ENCODE measurements at regions not wholly inside any gene's neighbourhood (a gene's known extent, or its start where the extent isn't known, plus 50 kb on each side); places are given as distances from the start of the nearest gene placed in this dataset.

DNA sequence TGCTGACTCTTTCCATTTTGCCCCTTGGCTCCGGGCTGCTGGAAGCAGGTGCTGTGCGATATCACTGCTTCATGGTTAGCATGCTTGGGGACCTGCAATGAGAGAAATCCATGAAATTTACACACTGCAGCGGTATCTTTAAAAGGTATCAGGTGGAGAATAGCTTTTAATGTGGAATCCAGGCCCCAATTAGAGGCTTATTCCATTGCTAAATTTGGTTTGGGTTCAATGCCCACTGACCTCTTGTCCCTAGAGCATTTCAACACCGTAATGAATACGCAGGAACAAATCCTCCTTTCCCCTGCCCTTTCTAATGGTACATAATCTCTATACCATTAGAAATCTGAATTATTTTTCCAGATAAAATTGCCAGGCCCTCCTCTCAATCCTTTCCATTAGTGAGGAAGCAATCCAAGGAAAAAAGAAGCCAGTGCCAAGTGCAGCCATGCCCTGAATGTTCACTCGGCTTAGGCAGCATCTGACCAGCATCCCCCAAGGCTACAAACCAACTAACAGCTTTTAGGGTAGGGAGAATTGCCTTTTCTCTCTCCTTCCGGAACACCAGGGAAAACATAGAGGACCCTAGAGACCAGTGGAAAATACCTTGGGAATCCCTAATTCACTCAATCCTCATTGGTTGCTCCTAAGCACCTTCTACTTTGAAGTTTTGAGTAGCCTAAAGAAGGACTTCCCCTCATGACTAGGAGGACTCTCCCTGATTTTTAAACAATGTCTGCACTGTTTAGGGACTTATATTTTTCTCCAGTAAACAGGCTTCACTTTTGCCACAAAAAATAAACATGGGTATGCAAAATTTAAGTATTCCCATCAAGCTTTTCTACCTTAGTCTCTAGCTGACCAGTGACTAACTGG, 143.1 kb downstream of the QRSL1 start:
- DNase-seq = no peak
- H3K27me3 Mint-ChIP-seq (ENCODE audit: low read depth) = peaks cover 7% of the 10 kb centered on the region
- no peak overlapping the region for H3K27ac Mint-ChIP-seq
- H3K36me3 Mint-ChIP-seq (ENCODE audit: low read depth) = no peaks in the 10 kb centered on the region
- ChIA-PET POLR2A (no interaction called here), CTCF (no interaction called here)
- H3K4me1 Mint-ChIP-seq (ENCODE audit: low read depth) = no peaks in the 10 kb centered on the region
- ATAC-seq = no peak
- no peak overlapping the region for H3K4me3 Mint-ChIP-seq
- peaks cover 11% of the 10 kb centered on the region for H3K9me3 Mint-ChIP-seq (ENCODE audit: insufficient read depth)

DNA sequence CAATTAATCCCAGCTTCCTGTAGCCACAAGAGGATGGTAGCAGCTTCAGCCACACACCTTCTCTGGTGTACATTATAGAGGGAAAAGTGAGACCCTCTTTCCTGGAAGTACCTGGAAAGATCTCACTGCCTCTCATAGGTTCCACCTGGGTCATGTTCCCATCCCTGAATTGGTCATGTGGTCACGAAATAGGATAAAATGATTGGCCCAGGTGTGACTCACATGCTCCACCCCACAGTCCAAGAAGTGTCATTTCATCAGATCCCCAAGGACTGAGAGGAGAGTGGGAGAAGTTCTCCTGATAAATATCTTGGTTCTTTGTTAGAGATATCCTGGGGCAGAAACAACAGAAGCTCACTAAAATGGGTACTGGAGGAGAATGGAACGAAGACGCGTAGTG, 142.4 kb downstream of the QRSL1 start:
- DNase-seq (no peak), ATAC-seq (no peak)
- peaks cover 11% of the 10 kb centered on the region for H3K9me3 Mint-ChIP-seq (ENCODE audit: insufficient read depth)
- CTCF ChIA-PET = no interaction called here
- no peak overlapping the region for H3K4me3 Mint-ChIP-seq
- no peaks in the 10 kb centered on the region for H3K36me3 Mint-ChIP-seq (ENCODE audit: low read depth)
- H3K4me1 Mint-ChIP-seq (ENCODE audit: low read depth) = no peaks in the 10 kb centered on the region
- H3K27ac Mint-ChIP-seq = no peak overlapping the region
- H3K27me3 Mint-ChIP-seq (ENCODE audit: low read depth) = peaks cover 7% of the 10 kb centered on the region
- POLR2A ChIA-PET = no interaction called here

- Mint-ChIP-seq H3K4me1 (ENCODE audit: low read depth) (no peaks in the 10 kb centered on the region), H3K36me3 (ENCODE audit: low read depth) (no peaks in the 10 kb centered on the region), H3K27ac (no peak overlapping the region), H3K9me3 (ENCODE audit: insufficient read depth) (peaks cover 11% of the 10 kb centered on the region), H3K4me3 (no peak overlapping the region), H3K27me3 (ENCODE audit: low read depth) (peaks cover 7% of the 10 kb centered on the region)
- DNase-seq = no peak
- no peak for ATAC-seq
- ChIA-PET POLR2A (no interaction called here), CTCF (no interaction called here)
These were observed 141.3 kb downstream of the QRSL1 start for GRCh38 chr6:106770663-106771062.

GRCh38 chr6:106770081-106770480, 140.7 kb downstream of the QRSL1 start:
- H3K9me3 Mint-ChIP-seq (ENCODE audit: insufficient read depth) = peaks cover 11% of the 10 kb centered on the region
- POLR2A ChIA-PET = no interaction called here
- CTCF ChIA-PET = no interaction called here
- H3K4me1 Mint-ChIP-seq (ENCODE audit: low read depth) = no peaks in the 10 kb centered on the region
- H3K4me3 Mint-ChIP-seq = no peak overlapping the region
- DNase-seq (no peak), ATAC-seq (no peak)
- no peaks in the 10 kb centered on the region for H3K36me3 Mint-ChIP-seq (ENCODE audit: low read depth)
- H3K27ac Mint-ChIP-seq = no peak overlapping the region
- H3K27me3 Mint-ChIP-seq (ENCODE audit: low read depth) = peaks cover 5% of the 10 kb centered on the region

DNA sequence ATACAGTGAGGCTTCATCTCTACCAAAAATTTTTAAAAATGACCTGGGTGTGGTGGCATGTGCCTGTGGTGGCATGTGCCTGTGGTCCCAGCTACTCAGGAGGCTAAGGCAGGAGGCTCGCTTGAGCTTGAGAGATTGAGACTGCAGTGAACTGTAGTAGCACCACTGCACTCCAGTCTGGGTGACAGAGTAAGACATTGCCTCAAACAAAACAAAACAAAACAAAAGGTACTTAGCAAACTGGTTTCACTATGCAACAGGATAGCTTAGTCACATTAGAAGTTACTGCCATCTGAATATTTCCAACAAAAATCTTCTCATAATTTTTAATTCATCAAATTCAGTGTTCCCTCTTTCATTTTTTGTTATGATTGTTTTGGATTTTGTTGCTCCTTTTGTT, 137.9 kb downstream of the QRSL1 start:
- no peak overlapping the region for H3K4me3 Mint-ChIP-seq
- no peaks in the 10 kb centered on the region for H3K27me3 Mint-ChIP-seq (ENCODE audit: low read depth)
- H3K27ac Mint-ChIP-seq = no peak overlapping the region
- peaks cover 11% of the 10 kb centered on the region for H3K9me3 Mint-ChIP-seq (ENCODE audit: insufficient read depth)
- no peaks in the 10 kb centered on the region for H3K4me1 Mint-ChIP-seq (ENCODE audit: low read depth)
- H3K36me3 Mint-ChIP-seq (ENCODE audit: low read depth) = no peaks in the 10 kb centered on the region
- CTCF ChIA-PET = no interaction called here
- DNase-seq = no peak
- no peak for ATAC-seq
- POLR2A ChIA-PET = no interaction called here

GRCh38 chr6:106766201-106766600, 136.8 kb downstream of the QRSL1 start:
- peaks cover 11% of the 10 kb centered on the region for H3K9me3 Mint-ChIP-seq (ENCODE audit: insufficient read depth)
- no peak for ATAC-seq
- CTCF ChIA-PET = no interaction called here
- H3K27ac Mint-ChIP-seq = no peak overlapping the region
- POLR2A ChIA-PET = no interaction called here
- H3K4me1 Mint-ChIP-seq (ENCODE audit: low read depth) = no peaks in the 10 kb centered on the region
- no peaks in the 10 kb centered on the region for H3K27me3 Mint-ChIP-seq (ENCODE audit: low read depth)
- no peak overlapping the region for H3K4me3 Mint-ChIP-seq
- no peak for DNase-seq
- no peaks in the 10 kb centered on the region for H3K36me3 Mint-ChIP-seq (ENCODE audit: low read depth)

GRCh38 chr6:106765496-106765895, 136.1 kb downstream of the QRSL1 start:
- DNase-seq = no peak
- Mint-ChIP-seq H3K4me1 (ENCODE audit: low read depth) (no peaks in the 10 kb centered on the region), H3K36me3 (ENCODE audit: low read depth) (no peaks in the 10 kb centered on the region), H3K27me3 (ENCODE audit: low read depth) (no peaks in the 10 kb centered on the region), H3K9me3 (ENCODE audit: insufficient read depth) (peaks cover 6% of the 10 kb centered on the region), H3K4me3 (no peak overlapping the region), H3K27ac (no peak overlapping the region)
- ChIA-PET CTCF (no interaction called here), POLR2A (no interaction called here)
- ATAC-seq = no peak

DNA sequence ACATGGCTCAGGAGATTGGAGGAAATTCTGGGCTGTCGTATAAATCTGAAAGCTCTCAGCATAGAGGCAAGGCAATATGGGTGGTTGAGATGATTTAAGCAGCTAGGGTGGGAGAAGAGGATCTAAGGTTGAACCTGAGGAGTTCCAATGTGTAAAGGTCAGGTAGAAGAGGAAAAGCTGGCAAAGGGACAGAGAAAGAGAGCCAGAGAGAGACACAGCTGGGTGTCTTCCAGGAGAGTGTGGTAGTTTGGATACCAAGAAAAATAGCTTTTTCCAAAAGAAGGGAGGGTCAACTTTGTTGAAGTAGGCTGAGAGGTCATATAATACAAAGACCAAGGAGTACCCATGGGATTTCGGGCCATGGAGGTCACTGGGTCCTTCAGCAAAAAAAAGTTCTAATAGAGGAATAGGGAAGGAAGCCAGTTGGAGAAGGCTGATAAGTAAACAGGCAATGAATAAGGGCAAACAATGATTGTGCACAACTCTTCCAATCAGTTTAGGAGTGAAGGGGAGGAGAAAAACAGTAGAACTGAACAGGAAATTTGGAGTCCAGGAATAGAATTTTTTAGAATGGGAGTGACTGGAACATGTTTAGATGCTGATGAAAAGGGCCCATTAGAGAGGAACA, 135.1 kb downstream of the QRSL1 start:
- POLR2A ChIA-PET = no interaction called here
- DNase-seq = no peak

DNA sequence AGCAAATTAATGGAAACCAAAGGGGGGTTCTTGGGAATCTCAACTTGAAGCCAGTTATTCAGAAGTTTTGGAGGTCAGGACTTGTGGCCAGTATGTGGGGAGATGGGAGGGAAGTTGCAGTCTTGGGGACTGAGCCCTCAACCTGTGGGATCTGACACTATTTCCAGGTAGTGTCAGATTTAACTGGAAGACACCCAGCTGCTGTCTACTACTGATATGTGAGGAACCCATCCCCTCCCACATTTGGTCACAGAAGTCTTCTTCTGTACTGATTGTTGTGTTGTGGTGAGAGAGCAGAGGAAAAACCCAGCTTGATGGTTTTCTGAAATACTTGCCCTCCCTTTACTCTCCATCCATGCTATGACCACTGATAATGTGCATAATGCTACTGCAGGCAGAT, 134.0 kb downstream of the QRSL1 start:
- no peak overlapping the region for H3K27ac Mint-ChIP-seq
- H3K4me3 Mint-ChIP-seq = no peak overlapping the region
- ATAC-seq (no peak), DNase-seq (no peak)
- CTCF ChIA-PET = no interaction called here
- no peaks in the 10 kb centered on the region for H3K36me3 Mint-ChIP-seq (ENCODE audit: low read depth)
- no peaks in the 10 kb centered on the region for H3K9me3 Mint-ChIP-seq (ENCODE audit: insufficient read depth)
- POLR2A ChIA-PET = interaction anchor here (0.5 kb wide), 1 partner anchor 1483 kb away, joined by 3 read pairs; no protein-coding TSS in a partner anchor
- H3K27me3 Mint-ChIP-seq (ENCODE audit: low read depth) = no peaks in the 10 kb centered on the region
- no peaks in the 10 kb centered on the region for H3K4me1 Mint-ChIP-seq (ENCODE audit: low read depth)

More for the DNA sequence above, 135.1 kb downstream of the QRSL1 start:
- no peaks in the 10 kb centered on the region for H3K27me3 Mint-ChIP-seq (ENCODE audit: low read depth)
- ATAC-seq = no peak
- H3K27ac Mint-ChIP-seq = no peak overlapping the region
- H3K4me1 Mint-ChIP-seq (ENCODE audit: low read depth) = no peaks in the 10 kb centered on the region
- no peaks in the 10 kb centered on the region for H3K36me3 Mint-ChIP-seq (ENCODE audit: low read depth)
- no peak overlapping the region for H3K4me3 Mint-ChIP-seq
- H3K9me3 Mint-ChIP-seq (ENCODE audit: insufficient read depth) = no peaks in the 10 kb centered on the region
- CTCF ChIA-PET = no interaction called here

DNA sequence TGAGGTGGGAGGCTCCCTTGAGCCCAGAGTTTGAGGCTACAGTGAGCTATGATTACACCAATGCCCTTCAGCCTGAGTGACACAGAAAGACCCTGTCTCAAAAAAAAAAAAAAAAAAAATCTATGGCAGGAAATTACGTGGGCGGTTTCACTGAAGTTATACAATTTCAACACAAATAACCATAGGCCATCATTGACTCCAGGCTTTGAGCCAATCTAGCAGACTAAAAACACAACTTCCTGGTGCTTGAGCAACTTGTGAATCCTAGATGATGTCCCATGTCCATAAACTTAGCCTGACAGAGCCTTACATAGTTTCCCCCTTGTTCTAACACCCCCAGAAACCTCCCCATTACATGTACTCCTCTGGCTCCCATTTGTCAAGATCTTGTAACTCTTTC, 131.8 kb downstream of the QRSL1 start:
- Mint-ChIP-seq H3K36me3 (ENCODE audit: low read depth) (no peaks in the 10 kb centered on the region), H3K27ac (no peak overlapping the region), H3K4me3 (no peak overlapping the region), H3K27me3 (ENCODE audit: low read depth) (no peaks in the 10 kb centered on the region), H3K4me1 (ENCODE audit: low read depth) (no peaks in the 10 kb centered on the region), H3K9me3 (ENCODE audit: insufficient read depth) (no peaks in the 10 kb centered on the region)
- ChIA-PET POLR2A (no interaction called here), CTCF (no interaction called here)
- ATAC-seq = no peak
- no peak for DNase-seq

GRCh38 chr6:106759112-106759511, 129.7 kb downstream of the QRSL1 start:
- DNase-seq (no peak), ATAC-seq (no peak)
- H3K9me3 Mint-ChIP-seq (ENCODE audit: insufficient read depth) = no peaks in the 10 kb centered on the region
- H3K27me3 Mint-ChIP-seq (ENCODE audit: low read depth) = no peaks in the 10 kb centered on the region
- H3K27ac Mint-ChIP-seq = no peak overlapping the region
- ChIA-PET POLR2A (no interaction called here), CTCF (no interaction called here)
- no peaks in the 10 kb centered on the region for H3K4me1 Mint-ChIP-seq (ENCODE audit: low read depth)
- H3K36me3 Mint-ChIP-seq (ENCODE audit: low read depth) = no peaks in the 10 kb centered on the region
- H3K4me3 Mint-ChIP-seq = no peak overlapping the region

DNA sequence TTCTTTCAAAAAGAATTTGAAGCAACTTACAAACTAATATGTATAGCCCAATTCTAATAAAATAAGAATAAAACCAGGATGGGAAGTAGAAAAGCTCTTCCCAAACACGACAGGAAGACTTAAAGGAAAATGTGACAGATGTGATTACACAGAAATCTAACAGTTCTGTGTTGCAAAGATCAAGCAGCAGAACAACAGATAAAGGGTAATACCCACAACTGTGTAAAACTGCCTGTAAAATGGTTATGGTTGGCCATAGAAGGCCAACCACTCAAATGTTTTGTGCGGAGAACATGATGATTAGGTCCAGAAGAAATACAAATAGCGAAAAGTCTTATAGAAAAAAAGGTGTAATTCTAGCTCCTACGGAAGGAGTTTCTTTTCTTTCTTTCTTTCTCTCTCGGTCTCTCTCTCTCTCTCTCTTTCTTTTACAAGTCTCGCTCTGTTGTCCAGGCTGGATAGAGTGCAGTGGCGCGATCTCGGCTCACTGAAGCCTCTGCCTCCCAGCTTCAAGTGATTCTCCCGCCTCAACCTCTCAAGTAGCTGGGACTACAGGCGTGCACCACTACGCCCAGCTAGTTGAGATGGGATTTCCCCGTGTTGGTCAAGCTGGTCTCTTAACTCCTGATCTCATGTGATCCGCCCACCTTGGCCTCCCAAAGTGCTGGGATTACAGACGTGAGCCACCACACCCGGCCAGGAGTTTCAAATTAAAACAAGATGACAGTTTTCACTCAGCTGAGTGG, 128.5 kb downstream of the QRSL1 start:
- ATAC-seq (no peak), DNase-seq (no peak)
- Mint-ChIP-seq H3K27ac (no peak overlapping the region), H3K4me3 (no peak overlapping the region), H3K9me3 (ENCODE audit: insufficient read depth) (no peaks in the 10 kb centered on the region), H3K27me3 (ENCODE audit: low read depth) (no peaks in the 10 kb centered on the region), H3K36me3 (ENCODE audit: low read depth) (no peaks in the 10 kb centered on the region), H3K4me1 (ENCODE audit: low read depth) (no peaks in the 10 kb centered on the region)
- CTCF ChIA-PET = no interaction called here
- POLR2A ChIA-PET = no interaction called here
